HL-60 (cell line): ENCODE measurements at regions not wholly inside any gene's neighbourhood (a gene's known extent, or its start where the extent isn't known, plus 50 kb on each side); places are given as distances from the start of the nearest gene placed in this dataset.

Experiments used
- CTCF ChIP-seq: IDR thresholded peaks from one replicate; pipeline ENCODE4 v1.5.1; 2011; ENCODE audit warnings: low read length, control low read depth, inconsistent platforms; ENCODE audit not compliant: insufficient read depth
- POLR2AphosphoS5 ChIP-seq: IDR thresholded peaks from 2 replicates; pipeline ENCODE4 v1.6.1; 2012; ENCODE audit warnings: low read depth
- REST ChIP-seq: IDR thresholded peaks from 2 replicates; pipeline ENCODE4 v1.6.1; 2012; ENCODE audit warnings: low read depth; ENCODE audit not compliant: insufficient replicate concordance

GRCh38 chr9:115514454-115514853 is 396.5 kb upstream of the TNC start:
- TF ChIP-seq CTCF = no peak
- TF ChIP-seq POLR2AphosphoS5 = no peak
- TF ChIP-seq REST = no peak
